Esophagus squamous epithelium (tissue), 5 donors: ENCODE measurements at regions not wholly inside any gene's neighbourhood (a gene's known extent, or its start where the extent isn't known, plus 50 kb on each side); places are given as distances from the start of the nearest gene placed in this dataset.

Source experiments
- DNase-seq: peaks from one replicate; lab custom pipeline; 2025; lab: John Stamatoyannopoulos, UW
- H3K27ac ChIP-seq, 4 donors: fragments of 200-600 bp; sonication (generic); one replicate each; pipeline ENCODE4 v1.5.1; 2016 to 2019; ENCODE audit warnings: mild to moderate bottlenecking in 1 of 4
- H3K27me3 ChIP-seq, 4 donors: fragments of 200-600 bp; sonication (generic); 1 replicate in 3 of 4; 2 replicates in 1 of 4; pipeline versions ENCODE4 v1.5.1 to v1.6.0; 2017 to 2021; ENCODE audit warnings: antibody characterized with exemption in 1 of 4
- H3K36me3 ChIP-seq, 3 donors: fragments of 200-600 bp; sonication (generic); one replicate each; pipeline ENCODE4 v1.5.1; 2016 to 2019
- H3K4me1 ChIP-seq, 3 donors: fragments of 200-600 bp; sonication (generic); one replicate each; pipeline ENCODE4 v1.5.1; 2017 to 2019
- H3K4me3 ChIP-seq, 4 donors: fragments of 200-600 bp; sonication (generic); 1 replicate in 3 of 4; 2 replicates in 1 of 4; pipeline ENCODE4 v1.5.1; 2016 to 2019; ENCODE audit warnings: mild to moderate bottlenecking in 2 of 4, moderate library complexity in 1 of 4
- H3K9me3 ChIP-seq, 3 donors: fragments of 200-600 bp; sonication (generic); one replicate each; pipeline ENCODE4 v1.5.1; 2016 to 2019
- CTCF ChIP-seq, 6 experiments: fragments of 450-650 bp in 4 of 6; fragments of 200-600 bp in 2 of 6; sonication (generic) in 2 of 6; IDR thresholded peaks; one replicate each; pipeline ENCODE4 v1.5.1; 2016 to 2019; ENCODE audit warnings: antibody characterized with exemption in 6 of 6, mild to moderate bottlenecking in 4 of 6, moderate library complexity in 4 of 6
- POLR2A ChIP-seq, 4 donors: fragments of 450-650 bp; IDR thresholded peaks; one replicate each; pipeline ENCODE4 v1.6.1; 2017; ENCODE audit warnings: antibody characterized with exemption in 4 of 4, mild to moderate bottlenecking in 4 of 4, moderate library complexity in 3 of 4
- WGBS, 2 donors: methylation state at CpG; one replicate each; pipeline ENCODE4 v1.1.5; 2018; 5-methylcytosine and 5-hydroxymethylcytosine counted together
- intact Hi-C: fragments of 100-400 bp; cut with DNase I; formaldehyde crosslinking; loops from one replicate; pipeline ENCODE4 v1.15.0; 2022
- donor health status: DM: yes; HTN: yes; CAD: no.

DNA sequence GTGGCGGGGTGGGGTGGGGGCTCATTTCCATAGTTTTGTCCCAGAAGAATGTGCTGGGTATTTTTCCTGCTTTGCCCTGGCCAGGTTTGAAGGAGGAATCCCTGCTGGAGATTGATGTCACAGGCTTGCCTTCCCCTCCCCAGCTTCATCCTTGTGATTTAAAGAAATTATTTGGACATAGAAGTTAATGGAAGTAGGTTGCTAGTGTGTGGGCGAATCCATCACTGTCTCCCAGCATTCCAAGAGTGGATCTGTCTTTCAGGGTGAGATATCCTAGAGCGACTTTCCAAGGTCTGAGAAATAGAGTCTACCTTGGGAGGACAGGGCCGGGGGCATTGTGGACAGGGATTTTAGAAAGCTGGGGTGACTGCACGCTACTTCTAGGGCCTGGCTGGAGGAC lies 64.9 kb upstream of the HSPA9 start:
- Histone ChIP-seq H3K4me3 (no peak overlapping the region), H3K27me3 (no peaks in the 10 kb centered on the region), H3K4me1 (peaks cover 2 to 28% (median 10%) of the 10 kb centered on the region in 3 donors), H3K27ac (no peak overlapping the region), H3K9me3 (no peaks in the 10 kb centered on the region), H3K36me3 (no peaks in the 10 kb centered on the region)
- intact Hi-C loops: loop anchor here (10.0 kb wide), 1 partner anchor 625 kb away; no protein-coding TSS in a partner anchor
- 87 to 97% methylated on average over 4 to 5 of the region's 5 CpGs for WGBS, 2 donors
- DNase-seq: no peak
- TF ChIP-seq CTCF (IDR thresholded peaks at IDR 0.05) (no peak), POLR2A (IDR thresholded peaks at IDR 0.05) (no peak)

- DNase-seq: no peak
- WGBS, 2 donors: 76 to 86% methylated on average over 2 to 3 of the region's 3 CpGs
- TF ChIP-seq CTCF (IDR thresholded peaks at IDR 0.05) (no peak), POLR2A (IDR thresholded peaks at IDR 0.05) (no peak)
- intact Hi-C loops: no loop called here
- Histone ChIP-seq H3K27ac (no peak overlapping the region), H3K36me3 (no peaks in the 10 kb centered on the region), H3K9me3 (no peaks in the 10 kb centered on the region), H3K4me3 (no peak overlapping the region), H3K27me3 (no peaks in the 10 kb centered on the region), H3K4me1 (peaks cover 8 to 36% (median 14%) of the 10 kb centered on the region in 3 donors)
Measured at GRCh38 chr5:138639326-138639725, 64.1 kb upstream of the HSPA9 start.

DNA sequence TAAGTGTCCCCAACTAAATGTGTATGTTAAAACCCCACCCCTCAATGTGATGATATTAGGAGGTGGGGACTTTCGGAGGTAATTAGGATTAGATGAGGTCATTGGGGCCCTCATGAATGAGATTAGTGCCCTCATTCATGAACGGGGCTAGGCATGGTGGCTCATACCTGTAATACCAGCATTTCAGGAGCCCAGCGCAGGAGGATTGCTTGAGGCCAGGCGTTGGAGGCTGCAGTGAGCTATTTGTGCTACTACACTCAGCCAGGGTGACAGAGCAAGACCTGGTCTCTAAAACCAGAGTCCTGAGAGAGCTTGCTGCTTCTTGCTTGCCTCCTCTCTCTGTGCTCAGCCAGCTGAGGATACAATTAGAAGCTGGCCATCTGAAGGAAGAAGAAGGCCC lies 62.1 kb upstream of the HSPA9 start:
- H3K4me1 ChIP-seq: peaks cover 8 to 36% (median 14%) of the 10 kb centered on the region in 3 donors
- no peaks in the 10 kb centered on the region for H3K9me3 ChIP-seq
- no peak overlapping the region for H3K27ac ChIP-seq
- WGBS, 2 donors: 88 to 92% methylated on average over 4 of the region's 4 CpGs
- no peak for TF ChIP-seq CTCF (IDR thresholded peaks at IDR 0.05)
- TF ChIP-seq POLR2A (IDR thresholded peaks at IDR 0.05): no peak
- no peaks in the 10 kb centered on the region for H3K27me3 ChIP-seq
- no peaks in the 10 kb centered on the region for H3K36me3 ChIP-seq
- H3K4me3 ChIP-seq: no peak overlapping the region
- DNase-seq: no peak
- intact Hi-C loops: no loop called here

DNA sequence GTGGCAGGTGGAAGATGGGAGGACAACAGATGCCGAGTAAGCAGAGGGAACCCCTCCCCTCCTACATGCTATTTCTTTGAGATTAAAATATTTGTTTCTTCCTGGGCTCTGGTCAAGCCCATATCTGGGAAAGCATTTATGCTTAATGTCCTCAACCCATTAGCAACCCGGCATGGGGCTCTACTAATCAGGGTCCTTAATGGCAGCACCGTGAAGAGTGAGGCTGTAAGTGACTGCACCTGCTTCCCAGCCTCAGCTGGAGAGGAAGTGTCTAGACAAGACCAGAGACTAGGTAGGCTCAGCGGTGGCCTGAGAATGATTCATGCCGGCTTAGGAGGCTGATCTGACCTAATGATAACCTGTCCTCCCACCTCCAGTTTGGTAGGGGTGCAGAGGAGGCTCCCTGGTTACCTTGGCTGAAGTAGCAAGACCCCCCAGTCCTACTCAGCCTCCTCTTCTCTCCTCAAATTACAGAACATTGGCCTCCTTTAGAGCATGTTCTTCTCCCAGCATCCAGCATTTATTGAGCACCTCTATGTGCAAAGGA lies 61.3 kb upstream of the HSPA9 start:
- H3K9me3 ChIP-seq: no peaks in the 10 kb centered on the region
- H3K27me3 ChIP-seq: no peaks in the 10 kb centered on the region
- DNase-seq: no peak
- H3K36me3 ChIP-seq: no peaks in the 10 kb centered on the region
- TF ChIP-seq POLR2A (IDR thresholded peaks at IDR 0.05): no peak
- no peak for TF ChIP-seq CTCF (IDR thresholded peaks at IDR 0.05)
- no peak overlapping the region for H3K4me3 ChIP-seq
- no peak overlapping the region for H3K27ac ChIP-seq
- H3K4me1 ChIP-seq: peaks cover 8 to 28% (median 11%) of the 10 kb centered on the region in 3 donors
- intact Hi-C loops: no loop called here
- 77 to 91% methylated on average over 1 to 3 of the region's 5 CpGs for WGBS, 2 donors

- H3K36me3 ChIP-seq: no peaks in the 10 kb centered on the region
- H3K27ac ChIP-seq: peak overlapping the region in 2 of 4 donors; percentile 54 to 55
- WGBS, 2 donors: 70 to 73% methylated on average over 4 to 5 of the region's 5 CpGs
- peaks cover 8 to 20% (median 10%) of the 10 kb centered on the region in 3 donors for H3K4me1 ChIP-seq
- intact Hi-C loops: no loop called here
- DNase-seq: no peak
- H3K4me3 ChIP-seq: no peak overlapping the region
- TF ChIP-seq CTCF (IDR thresholded peaks at IDR 0.05): no peak
- no peak for TF ChIP-seq POLR2A (IDR thresholded peaks at IDR 0.05)
- H3K9me3 ChIP-seq: no peaks in the 10 kb centered on the region
- no peaks in the 10 kb centered on the region for H3K27me3 ChIP-seq
Measured at GRCh38 chr5:138635708-138636107, 60.5 kb upstream of the HSPA9 start.
